CD14-positive monocyte (primary cell): ENCODE measurements at regions not wholly inside any gene's neighbourhood (a gene's known extent, or its start where the extent isn't known, plus 50 kb on each side); places are given as distances from the start of the nearest gene placed in this dataset.

Experiments
- DNase-seq, 3 donors: peaks; one replicate each; pipeline ENCODE4 v3.0.0-alpha.2; 2011 to 2022
- H2AFZ ChIP-seq: 2 replicates; pipeline ENCODE4 v1.6.0; 2012; ENCODE audit warnings: mild to moderate bottlenecking, low read depth, low read length, inconsistent platforms; ENCODE audit not compliant: insufficient read depth, poor library complexity, severe bottlenecking
- H3K27ac ChIP-seq, 2 donors: 1 replicate in 1 of 2; 2 replicates in 1 of 2; pipeline ENCODE4 v1.5.1; 2012 to 2013; ENCODE audit warnings: low read length in 2 of 2, control low read depth in 1 of 2, inconsistent platforms in 1 of 2, low read depth in 1 of 2, mild to moderate bottlenecking in 1 of 2
- H3K27me3 ChIP-seq, 2 donors: one replicate each; pipeline versions ENCODE4 v1.6.0 to v1.6.1; 2011 to 2013; ENCODE audit warnings: low read length in 2 of 2; ENCODE audit not compliant: control insufficient read depth in 2 of 2, insufficient read depth in 2 of 2
- H3K36me3 ChIP-seq, 2 donors: replicated peaks in 1 of 2; 1 replicate in 1 of 2; 2 replicates in 1 of 2; pipeline versions ENCODE4 v1.5.1 to v1.6.1; 2012 to 2013; ENCODE audit warnings: low read length in 2 of 2, control low read depth in 1 of 2, inconsistent platforms in 1 of 2, mild to moderate bottlenecking in 1 of 2; ENCODE audit not compliant: insufficient read depth in 2 of 2, control insufficient read depth in 1 of 2
- H3K4me1 ChIP-seq, 2 donors: 1 replicate in 1 of 2; 2 replicates in 1 of 2; pipeline versions ENCODE4 v1.5.1 to v1.6.1; 2012 to 2013; ENCODE audit warnings: low read length in 2 of 2, control low read depth in 1 of 2, inconsistent platforms in 1 of 2, mild to moderate bottlenecking in 1 of 2, moderate library complexity in 1 of 2; ENCODE audit not compliant: insufficient read depth in 2 of 2, control insufficient read depth in 1 of 2
- H3K4me2 ChIP-seq: replicated peaks from 2 replicates; pipeline ENCODE3; 2012; ENCODE audit warnings: low read length, moderate library complexity, mild to moderate bottlenecking; ENCODE audit not compliant: poor library complexity, severe bottlenecking; ENCODE audit errors: extremely low read depth
- H3K4me3 ChIP-seq, 3 experiments: fragments of 200-600 bp in 1 of 3; sonication (generic) in 1 of 3; replicated peaks in 1 of 3; 1 replicate in 2 of 3; 2 replicates in 1 of 3; pipeline ENCODE4 v1.5.1; 2011 to 2013; ENCODE audit warnings: low read length in 3 of 3, mild to moderate bottlenecking in 3 of 3, control low read depth in 2 of 3, low read depth in 2 of 3, inconsistent platforms in 1 of 3, moderate library complexity in 1 of 3
- H3K79me2 ChIP-seq: 2 replicates; pipeline ENCODE4 v1.6.0; 2012; ENCODE audit warnings: mild to moderate bottlenecking, control low read depth, inconsistent platforms, low read length, moderate library complexity; ENCODE audit not compliant: insufficient read depth
- H3K9ac ChIP-seq: 2 replicates; pipeline ENCODE4 v1.6.0; 2017; ENCODE audit warnings: low read length, mild to moderate bottlenecking; ENCODE audit not compliant: insufficient read depth, poor library complexity, severe bottlenecking
- H3K9me3 ChIP-seq, 2 donors: replicated peaks in 1 of 2; 1 replicate in 1 of 2; 2 replicates in 1 of 2; pipeline versions ENCODE4 v1.5.1 to v1.6.1; 2012 to 2013; ENCODE audit warnings: low read length in 2 of 2, control low read depth in 1 of 2; ENCODE audit not compliant: control insufficient read depth in 1 of 2, insufficient read depth in 1 of 2
- H4K20me1 ChIP-seq: 2 replicates; pipeline ENCODE4 v1.6.0; 2012; ENCODE audit warnings: mild to moderate bottlenecking, low read length, control low read depth, moderate library complexity; ENCODE audit not compliant: insufficient read depth
- H3K27ac Mint-ChIP-seq, 7 donors: one replicate each; pipeline ENCODE4 v1.8.0; 2020; ENCODE audit warnings: mild to moderate bottlenecking in 7 of 7, mixed read lengths in 7 of 7, moderate library complexity in 6 of 7, inconsistent platforms in 2 of 7
- H3K27me3 Mint-ChIP-seq, 3 donors: one replicate each; pipeline ENCODE4 v1.8.0; 2021 to 2022; ENCODE audit warnings: low read depth in 3 of 3, mild to moderate bottlenecking in 3 of 3, mixed read lengths in 3 of 3, moderate library complexity in 3 of 3, inconsistent platforms in 1 of 3
- H3K36me3 Mint-ChIP-seq, 2 donors: one replicate each; pipeline ENCODE4 v1.8.0; 2020; ENCODE audit warnings: mixed read lengths in 2 of 2, inconsistent platforms in 1 of 2, mild to moderate bottlenecking in 1 of 2
- H3K4me1 Mint-ChIP-seq: one replicate; pipeline ENCODE4 v1.8.0; 2020; ENCODE audit warnings: mild to moderate bottlenecking, mixed read lengths
- H3K4me3 Mint-ChIP-seq, 2 donors: one replicate each; pipeline ENCODE4 v1.8.0; 2020; ENCODE audit warnings: mild to moderate bottlenecking in 2 of 2, mixed read lengths in 2 of 2, moderate library complexity in 1 of 2
- H3K9me3 Mint-ChIP-seq, 7 donors: one replicate each; pipeline ENCODE4 v1.8.0; 2020 to 2022; ENCODE audit warnings: mixed read lengths in 7 of 7, mild to moderate bottlenecking in 6 of 7, moderate library complexity in 6 of 7, inconsistent platforms in 2 of 7
- CTCF ChIP-seq: fragments of 200-600 bp; IDR thresholded peaks from one replicate; pipeline ENCODE4 v1.8.0; 2022; ENCODE audit warnings: antibody characterized with exemption, mild to moderate bottlenecking
- intact Hi-C, 2 donors: fragments of 100-400 bp; cut with micrococcal nuclease; formaldehyde crosslinking; loops; one replicate each; pipeline versions ENCODE4 v1.15.0 to v1.15.1; 2023

DNA sequence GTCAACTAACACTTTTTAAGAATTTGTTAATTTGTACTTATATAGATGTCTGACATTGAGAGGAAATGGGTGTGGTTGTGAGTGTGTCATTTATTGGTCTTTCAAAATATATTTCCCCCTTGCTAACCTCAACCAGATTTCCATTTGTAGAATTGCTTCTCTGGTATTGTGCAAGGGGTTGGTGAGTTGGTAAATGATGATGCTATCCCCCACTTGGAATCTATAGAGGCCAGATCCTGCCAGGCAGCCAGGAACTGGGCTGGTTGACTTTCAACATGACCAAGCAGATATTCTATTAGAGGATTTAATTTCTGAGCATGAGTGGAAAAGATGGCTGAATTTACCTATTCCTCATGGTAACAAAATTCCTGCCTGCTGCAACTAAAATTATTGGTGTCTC, 306.6 kb upstream of the KIF2A start:
- DNase-seq, result no peak
- intact Hi-C loops, result no loop called here
- H3K4me2 ChIP-seq, result no peak overlapping the region
- peaks cover 0 to 6% (median 0%) of the 10 kb centered on the region in 7 donors for H3K9me3 Mint-ChIP-seq
- H3K79me2 ChIP-seq, result no peaks in the 10 kb centered on the region
- H3K36me3 ChIP-seq, result no peaks in the 10 kb centered on the region
- H3K27ac ChIP-seq, result no peak overlapping the region
- H3K4me1 Mint-ChIP-seq, result no peaks in the 10 kb centered on the region
- H3K36me3 Mint-ChIP-seq, result no peaks in the 10 kb centered on the region
- no peaks in the 10 kb centered on the region for H3K27me3 ChIP-seq
- no peaks in the 10 kb centered on the region for H3K9me3 ChIP-seq
- H3K4me3 ChIP-seq, result no peak overlapping the region
- peaks cover 0 to 3% (median 1%) of the 10 kb centered on the region in 3 donors for H3K27me3 Mint-ChIP-seq
- TF ChIP-seq CTCF, result no peak
- no peaks in the 10 kb centered on the region for H4K20me1 ChIP-seq
- H3K27ac Mint-ChIP-seq, result no peak overlapping the region
- no peak overlapping the region for H2AFZ ChIP-seq
- no peaks in the 10 kb centered on the region for H3K4me1 ChIP-seq
- H3K9ac ChIP-seq, result no peak overlapping the region
- no peak overlapping the region for H3K4me3 Mint-ChIP-seq

DNA sequence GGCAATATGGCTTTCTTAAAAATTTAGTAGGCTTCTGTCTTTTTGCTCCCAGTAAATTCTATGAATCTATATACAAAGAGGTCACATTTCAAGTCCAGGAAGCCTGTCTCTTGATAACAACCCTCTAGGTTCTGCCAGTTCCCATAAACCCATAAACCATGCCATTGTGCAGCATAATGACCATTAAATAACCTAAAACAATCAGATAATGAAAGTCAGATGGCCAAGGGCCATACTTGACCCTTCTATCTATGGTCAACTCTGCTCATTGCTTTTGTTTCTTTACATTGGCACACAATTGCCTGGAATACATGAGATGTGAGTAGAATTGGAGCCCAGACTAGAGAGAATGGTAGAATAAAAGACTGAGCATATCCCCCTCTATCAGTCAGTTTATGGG, 305.4 kb upstream of the KIF2A start:
- Mint-ChIP-seq H3K27me3 (peaks cover 0 to 5% (median 2%) of the 10 kb centered on the region in 3 donors), H3K4me3 (no peak overlapping the region)

More for the DNA sequence above, 305.4 kb upstream of the KIF2A start:
- Mint-ChIP-seq H3K9me3 (peaks cover 0 to 6% (median 0%) of the 10 kb centered on the region in 7 donors), H3K27ac (no peak overlapping the region), H3K36me3 (no peaks in the 10 kb centered on the region), H3K4me1 (no peaks in the 10 kb centered on the region)
- intact Hi-C loops, result no loop called here
- Histone ChIP-seq H3K4me3 (no peak overlapping the region), H3K9me3 (no peaks in the 10 kb centered on the region), H3K9ac (no peak overlapping the region), H3K36me3 (no peaks in the 10 kb centered on the region), H3K27ac (no peak overlapping the region), H3K27me3 (no peaks in the 10 kb centered on the region), H2AFZ (no peak overlapping the region), H3K4me1 (no peaks in the 10 kb centered on the region), H3K4me2 (no peak overlapping the region), H3K79me2 (no peaks in the 10 kb centered on the region), H4K20me1 (no peaks in the 10 kb centered on the region)
- no peak for TF ChIP-seq CTCF
- DNase-seq, result no peak
